Stimulated activated CD4-positive, alpha-beta T cell treated with anti-CD3 and anti-CD28 coated beads, Interleukin-15, amount 100 ng/mL, for 24 hours (primary cell): ENCODE measurements at regions not wholly inside any gene's neighbourhood (a gene's known extent, or its start where the extent isn't known, plus 50 kb on each side); places are given as distances from the start of the nearest gene placed in this dataset.

Source experiments
- DNase-seq: peaks from one replicate; pipeline ENCODE4 v3.0.0-alpha.2; 2020

DNA sequence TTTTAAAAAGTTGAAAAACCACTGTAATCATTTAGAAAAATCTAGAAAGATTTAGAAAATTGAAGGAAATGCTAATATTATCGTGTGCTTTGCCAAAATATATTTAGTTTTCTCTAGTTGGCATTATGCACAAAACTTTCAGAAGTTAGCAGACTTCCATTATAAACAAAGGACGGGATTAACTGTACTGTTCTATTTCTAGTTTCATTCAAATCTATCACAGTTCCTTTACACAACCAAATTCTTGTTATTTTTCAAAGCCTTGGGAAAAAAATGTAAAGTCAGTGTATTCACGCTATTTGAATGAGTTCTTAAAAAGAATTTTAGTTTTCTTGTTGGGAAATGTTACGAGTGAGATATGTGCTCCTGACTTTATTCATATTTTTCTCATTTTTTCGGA is 277.8 kb downstream of the LMO7 start:
- no peak for DNase-seq

DNA sequence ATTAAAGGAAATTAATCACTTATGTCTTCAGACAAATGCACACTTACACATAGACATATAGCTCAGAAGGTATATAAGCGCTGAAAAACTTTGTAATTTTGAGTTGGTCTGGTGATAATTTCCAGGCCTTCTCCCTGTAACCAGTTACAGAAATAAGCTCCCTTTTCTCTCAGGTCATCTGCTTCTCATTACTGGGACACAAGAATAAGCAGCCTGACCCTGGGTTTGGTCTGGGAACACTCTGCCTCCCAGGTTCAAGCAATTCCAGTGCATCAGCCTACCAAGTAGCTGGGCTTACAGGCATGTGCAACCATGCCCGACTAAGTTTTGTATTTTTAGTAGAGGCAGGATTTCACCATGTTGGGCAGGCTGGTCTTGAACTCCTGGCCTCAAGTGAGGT is 274.5 kb downstream of the LMO7 start:
- no peak for DNase-seq
